OCI-LY1 (cell line): ENCODE measurements at regions not wholly inside any gene's neighbourhood (a gene's known extent, or its start where the extent isn't known, plus 50 kb on each side); places are given as distances from the start of the nearest gene placed in this dataset.

Source experiments
- H2AFZ ChIP-seq: fragments of 200-600 bp; sonication (generic), shearing (Covaris generic); 2 replicates; pipeline ENCODE4 v1.6.0; 2014; ENCODE audit warnings: antibody characterized with exemption, mild to moderate bottlenecking, low read length
- H3F3A ChIP-seq: fragments of 200-600 bp; sonication (generic), shearing (Covaris generic); 2 replicates; pipeline ENCODE4 v1.6.0; 2014; ENCODE audit warnings: mild to moderate bottlenecking, antibody characterized with exemption, low read length, moderate library complexity; ENCODE audit not compliant: insufficient read depth
- H3K27ac ChIP-seq: fragments of 200-600 bp; sonication (generic); 2 replicates; pipeline ENCODE4 v1.5.1; 2014; ENCODE audit warnings: low read length, mixed run types, mild to moderate bottlenecking, low read depth; ENCODE audit not compliant: poor library complexity, severe bottlenecking
- H3K27me3 ChIP-seq: fragments of 200-600 bp; sonication (generic); 2 replicates; pipeline ENCODE4 v1.6.0; 2014; ENCODE audit warnings: antibody characterized with exemption, mild to moderate bottlenecking, low read length, moderate library complexity; ENCODE audit not compliant: insufficient read depth
- H3K36me3 ChIP-seq: fragments of 200-600 bp; sonication (generic); 2 replicates; pipeline ENCODE4 v1.6.1; 2014; ENCODE audit warnings: mild to moderate bottlenecking, antibody characterized with exemption, low read length, moderate library complexity, mixed read lengths; ENCODE audit not compliant: insufficient read depth
- H3K4me1 ChIP-seq: fragments of 200-600 bp; sonication (generic); 2 replicates; pipeline ENCODE4 v1.5.1; 2014; ENCODE audit warnings: mild to moderate bottlenecking, low read length, moderate library complexity; ENCODE audit not compliant: insufficient read depth, severe bottlenecking
- H3K4me2 ChIP-seq: fragments of 200-600 bp; sonication (generic), shearing (Covaris generic); 2 replicates; pipeline ENCODE4 v1.6.1; 2014; ENCODE audit warnings: low read length
- H3K4me3 ChIP-seq: fragments of 200-600 bp; sonication (generic); 2 replicates; pipeline ENCODE4 v1.5.1; 2014; ENCODE audit warnings: low read length, low read depth, mild to moderate bottlenecking, mixed read lengths; ENCODE audit not compliant: poor library complexity, severe bottlenecking
- H3K79me2 ChIP-seq: fragments of 200-600 bp; shearing (Covaris generic); 2 replicates; pipeline ENCODE4 v1.6.1; 2016; ENCODE audit warnings: mixed run types, low read length, mixed read lengths; ENCODE audit not compliant: insufficient read depth
- H3K9ac ChIP-seq: fragments of 200-600 bp; sonication (generic), shearing (Covaris generic); 2 replicates; pipeline ENCODE4 v1.6.1; 2014; ENCODE audit warnings: mild to moderate bottlenecking, low read length, mixed read lengths
- H3K9me2 ChIP-seq: fragments of 200-600 bp; sonication (generic), shearing (Covaris generic); 2 replicates; pipeline ENCODE4 v1.6.1; 2014; ENCODE audit warnings: low read depth, mild to moderate bottlenecking, low read length, mixed read lengths
- H3K9me3 ChIP-seq: fragments of 200-600 bp; shearing (Covaris generic); 2 replicates; pipeline ENCODE4 v1.6.1; 2014; ENCODE audit warnings: low read length, mixed read lengths
- H4K20me1 ChIP-seq: fragments of 200-600 bp; sonication (generic), shearing (Covaris generic); 2 replicates; pipeline ENCODE4 v1.6.0; 2016; ENCODE audit warnings: mild to moderate bottlenecking, low read length; ENCODE audit not compliant: insufficient read depth
- CTCF ChIP-seq: fragments of 200-600 bp; sonication (generic), shearing (Covaris generic); IDR thresholded peaks from 2 replicates; pipeline ENCODE4 v1.5.1; 2017; ENCODE audit warnings: mild to moderate bottlenecking, antibody characterized with exemption, low read length, moderate library complexity, mixed read lengths
- EZH2 ChIP-seq: fragments of 200-600 bp; sonication (generic), shearing (Covaris generic); IDR thresholded peaks from 2 replicates; pipeline ENCODE4 v1.8.0; 2017; ENCODE audit warnings: borderline replicate concordance, mixed run types, mild to moderate bottlenecking, antibody characterized with exemption, low read length, moderate library complexity, mixed read lengths

GRCh38 chr13:95463531-95463930 lies 89.0 kb upstream of the CLDN10 start:
- Histone ChIP-seq H4K20me1 (no peaks in the 10 kb centered on the region), H3K27ac (no peak overlapping the region), H3K79me2 (no peaks in the 10 kb centered on the region), H3K9ac (no peak overlapping the region), H3K36me3 (no peaks in the 10 kb centered on the region), H3K27me3 (no peaks in the 10 kb centered on the region; the same call in 1 of the 2 replicates), H3K4me3 (no peak overlapping the region), H3F3A (no peaks in the 10 kb centered on the region), H3K4me1 (no peaks in the 10 kb centered on the region), H3K9me3 (peaks cover 7% of the 10 kb centered on the region), H3K9me2 (no peaks in the 10 kb centered on the region), H3K4me2 (no peak overlapping the region), H2AFZ (no peak overlapping the region)
- TF ChIP-seq EZH2: no peak
- TF ChIP-seq CTCF: no peak

GRCh38 chr13:95470574-95471366 lies 81.8 kb upstream of the CLDN10 start:
- H3K4me3 ChIP-seq: no peak overlapping the region
- no peak overlapping the region for H2AFZ ChIP-seq
- no peak overlapping the region for H3K4me2 ChIP-seq
- H3K27ac ChIP-seq: no peak overlapping the region
- H3K79me2 ChIP-seq: no peaks in the 10 kb centered on the region
- H3K4me1 ChIP-seq: no peaks in the 10 kb centered on the region
- H3K27me3 ChIP-seq: peaks cover 3% of the 10 kb centered on the region; the same call in 1 of the 2 replicates
- no peaks in the 10 kb centered on the region for H3K9me3 ChIP-seq
- H3K9me2 ChIP-seq: no peaks in the 10 kb centered on the region
- TF ChIP-seq CTCF (no peak), EZH2 (no peak)
- H3K36me3 ChIP-seq: no peaks in the 10 kb centered on the region
- H4K20me1 ChIP-seq: no peaks in the 10 kb centered on the region
- no peaks in the 10 kb centered on the region for H3F3A ChIP-seq
- no peak overlapping the region for H3K9ac ChIP-seq

GRCh38 chr13:95471960-95472359 lies 80.6 kb upstream of the CLDN10 start:
- Histone ChIP-seq H3K9me2 (no peaks in the 10 kb centered on the region), H3K9ac (no peak overlapping the region), H3K4me1 (no peaks in the 10 kb centered on the region), H4K20me1 (no peaks in the 10 kb centered on the region), H3K9me3 (no peaks in the 10 kb centered on the region), H3K79me2 (no peaks in the 10 kb centered on the region), H3K4me2 (no peak overlapping the region), H3K36me3 (no peaks in the 10 kb centered on the region), H2AFZ (no peak overlapping the region), H3K27me3 (peaks cover 5% of the 10 kb centered on the region; the same call in 1 of the 2 replicates), H3F3A (no peaks in the 10 kb centered on the region), H3K4me3 (no peak overlapping the region), H3K27ac (no peak overlapping the region)
- TF ChIP-seq EZH2: no peak
- TF ChIP-seq CTCF: no peak
